ENCODE measurements at regions not wholly inside any gene's neighbourhood (a gene's known extent, or its start where the extent isn't known, plus 50 kb on each side); places are given as distances from the start of the nearest gene placed in this dataset.

DNA sequence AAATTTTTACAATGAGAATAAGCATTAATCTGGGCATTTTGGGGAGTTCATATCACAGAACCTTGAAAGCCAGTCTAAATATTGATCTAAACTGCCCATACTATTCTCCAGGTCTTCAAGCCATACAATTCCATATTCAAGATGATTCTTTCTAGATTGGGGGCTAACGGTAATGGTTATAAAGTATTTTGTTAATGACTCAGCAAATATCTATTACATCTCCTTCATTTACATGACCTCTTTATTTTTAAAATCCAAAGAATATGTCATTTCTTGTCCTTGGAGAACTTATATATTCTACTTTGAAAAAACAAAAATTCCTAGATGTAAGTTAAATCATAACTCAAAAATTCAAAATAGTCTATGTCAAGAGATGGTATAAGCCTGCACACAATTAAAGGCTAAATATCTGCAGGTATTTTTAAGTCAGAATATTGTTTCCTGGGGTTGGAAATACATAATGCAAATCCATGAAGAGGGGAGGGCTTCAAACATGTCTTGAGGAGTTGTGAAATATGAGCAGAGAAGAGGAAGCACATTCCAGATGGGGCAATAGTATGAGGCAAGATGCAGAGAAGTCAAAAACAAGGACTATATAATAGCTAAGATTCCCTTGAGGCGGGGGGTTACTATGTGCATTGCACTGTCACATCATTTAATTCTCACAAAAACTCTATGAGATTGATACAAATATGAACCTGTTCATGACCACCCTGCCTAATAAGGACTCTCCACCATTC lies 526.4 kb downstream of the NR2F1-AS1 start:
- TF ChIP-seq, protein P1, sequence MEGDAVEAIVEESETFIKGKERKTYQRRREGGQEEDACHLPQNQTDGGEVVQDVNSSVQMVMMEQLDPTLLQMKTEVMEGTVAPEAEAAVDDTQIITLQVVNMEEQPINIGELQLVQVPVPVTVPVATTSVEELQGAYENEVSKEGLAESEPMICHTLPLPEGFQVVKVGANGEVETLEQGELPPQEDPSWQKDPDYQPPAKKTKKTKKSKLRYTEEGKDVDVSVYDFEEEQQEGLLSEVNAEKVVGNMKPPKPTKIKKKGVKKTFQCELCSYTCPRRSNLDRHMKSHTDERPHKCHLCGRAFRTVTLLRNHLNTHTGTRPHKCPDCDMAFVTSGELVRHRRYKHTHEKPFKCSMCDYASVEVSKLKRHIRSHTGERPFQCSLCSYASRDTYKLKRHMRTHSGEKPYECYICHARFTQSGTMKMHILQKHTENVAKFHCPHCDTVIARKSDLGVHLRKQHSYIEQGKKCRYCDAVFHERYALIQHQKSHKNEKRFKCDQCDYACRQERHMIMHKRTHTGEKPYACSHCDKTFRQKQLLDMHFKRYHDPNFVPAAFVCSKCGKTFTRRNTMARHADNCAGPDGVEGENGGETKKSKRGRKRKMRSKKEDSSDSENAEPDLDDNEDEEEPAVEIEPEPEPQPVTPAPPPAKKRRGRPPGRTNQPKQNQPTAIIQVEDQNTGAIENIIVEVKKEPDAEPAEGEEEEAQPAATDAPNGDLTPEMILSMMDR (conservative IDR thresholded peaks at IDR 0.05 in 1 of 2, IDR thresholded peaks at IDR 0.05 in 1 of 2; ENCODE audit: extremely low read depth in 1 of 2, insufficient read depth in 1 of 2, low read depth in 1 of 2, low read length in 2 of 2): no peak
- no peak for TF ChIP-seq EZH2 (IDR thresholded peaks at IDR 0.05; ENCODE audit: borderline replicate concordance, low read length)
